Suprapubic skin (tissue), 4 donors: ENCODE measurements at regions not wholly inside any gene's neighbourhood (a gene's known extent, or its start where the extent isn't known, plus 50 kb on each side); places are given as distances from the start of the nearest gene placed in this dataset.

Experiments used
- CTCF ChIP-seq, 2 donors: fragments of 200-600 bp in 1 of 2; fragments of 450-650 bp in 1 of 2; sonication (generic) in 1 of 2; IDR thresholded peaks; one replicate each; pipeline ENCODE4 v1.5.1; 2016 to 2019; ENCODE audit warnings: antibody characterized with exemption in 2 of 2, mild to moderate bottlenecking in 1 of 2, moderate library complexity in 1 of 2
- EP300 ChIP-seq: sonication (generic); formaldehyde crosslinking; IDR thresholded peaks from one replicate; pipeline ENCODE4 v1.6.1; 2017; ENCODE audit warnings: antibody characterized with exemption
- POLR2A ChIP-seq, 2 donors: fragments of 450-650 bp; IDR thresholded peaks; one replicate each; pipeline ENCODE4 v1.6.1; 2017; ENCODE audit warnings: antibody characterized with exemption in 2 of 2, mild to moderate bottlenecking in 2 of 2, moderate library complexity in 2 of 2
- POLR2AphosphoS5 ChIP-seq, 3 donors: sonication (generic); formaldehyde crosslinking; IDR thresholded peaks; one replicate each; pipeline ENCODE4 v1.6.1; 2017; ENCODE audit warnings: antibody characterized with exemption in 3 of 3

- TF ChIP-seq POLR2A (IDR thresholded peaks at IDR 0.05) (no peak), CTCF (IDR thresholded peaks at IDR 0.05) (no peak), POLR2AphosphoS5 (IDR thresholded peaks at IDR 0.05) (no peak), EP300 (no peak)
These were observed 330.2 kb upstream of the B3GAT1 start for GRCh38 chr11:134742224-134742612.
